ENCODE measurements at regions not wholly inside any gene's neighbourhood (a gene's known extent, or its start where the extent isn't known, plus 50 kb on each side); places are given as distances from the start of the nearest gene placed in this dataset.

GRCh38 chr20:40558212-40558611 lies 130.8 kb downstream of the MAFB start:
- TF ChIP-seq CTCF (conservative IDR thresholded peaks at IDR 0.05 in 1 of 2, IDR thresholded peaks at IDR 0.05 in 1 of 2; ENCODE audit: extremely low read depth in 1 of 2, insufficient read depth in 1 of 2, low read depth in 1 of 2, low read length in 2 of 2) (no peak), EZH2 (IDR thresholded peaks at IDR 0.05; ENCODE audit: borderline replicate concordance, low read length) (no peak)
